HepG2 (cell line): ENCODE measurements at regions not wholly inside any gene's neighbourhood (a gene's known extent, or its start where the extent isn't known, plus 50 kb on each side); places are given as distances from the start of the nearest gene placed in this dataset.

Experiments
- ATAC-seq: fragments of 200-7000 bp; cut with Tn5 transposase; 3 replicates; pipeline ENCODE4 v1.9.1; 2020; ENCODE audit warnings: mild to moderate bottlenecking, moderate library complexity
- BruUV-seq: library from RNA; stranded (reverse); fragments of 400-500 nt; replicated peaks from 2 replicates; lab custom pipeline; 2021; lab: Mats Ljungman, UMichigan
- CTCF ChIA-PET: fragments of 300-600 bp; formaldehyde crosslinking; extraction: SDS; loops from one replicate; lab custom pipeline; 2021; ENCODE audit warnings: low total read pairs, inconsistent platforms, low intra/inter-chr PET ratio; lab: Yijun Ruan, JAX
- POLR2A ChIA-PET: fragments of 350-600 bp; sonication (Branson Sonifier 250); formaldehyde crosslinking; loops from one replicate; lab custom pipeline; 2020; ENCODE audit warnings: antibody characterized with exemption, inconsistent platforms; lab: Yijun Ruan, JAX
- DNase-seq: peaks from one replicate; pipeline ENCODE4 v3.0.0-alpha.2; 2015; ENCODE audit warnings: low spot score
- FAIRE-seq: peaks from 3 replicates; lab custom pipeline; 2011; peaks lifted over from hg19 to GRCh38; lab: Jason Lieb, UNC
- H2AFZ ChIP-seq: one replicate; pipeline ENCODE4 v1.6.1; 2011; ENCODE audit warnings: low read length, inconsistent platforms
- H3K27ac ChIP-seq: fragments of 300-600 bp; 3 replicates; pipeline ENCODE4 v1.8.0; 2011; ENCODE audit warnings: mixed run types, mild to moderate bottlenecking, mixed read lengths, low read length, inconsistent platforms; ENCODE audit not compliant: insufficient read depth; ENCODE audit errors: extremely low read length
- H3K27me3 ChIP-seq, 2 experiments: fragments of 200-600 bp in 1 of 2; 2 replicates in 1 of 2; 3 replicates in 1 of 2; pipeline versions ENCODE4 v1.6.0 to v1.8.0; 2011; ENCODE audit warnings: low read length in 2 of 2, mild to moderate bottlenecking in 2 of 2, moderate library complexity in 2 of 2, inconsistent platforms in 1 of 2; ENCODE audit not compliant: insufficient read depth in 2 of 2, control insufficient read depth in 1 of 2
- H3K36me3 ChIP-seq, 2 experiments: fragments of 200-600 bp in 1 of 2; replicated peaks in 1 of 2; 2 replicates in 1 of 2; 3 replicates in 1 of 2; pipeline versions ENCODE4 v1.5.1 to v1.8.0; 2011; ENCODE audit warnings: low read length in 2 of 2, inconsistent platforms in 1 of 2; ENCODE audit not compliant: insufficient read depth in 2 of 2, control insufficient read depth in 1 of 2
- H3K4me1 ChIP-seq: 2 replicates; pipeline ENCODE4 v1.5.1; 2012; ENCODE audit warnings: low read length, inconsistent platforms; ENCODE audit not compliant: insufficient read depth
- H3K4me2 ChIP-seq: 2 replicates; pipeline ENCODE4 v1.6.0; 2011; ENCODE audit warnings: low read depth, low read length, inconsistent platforms
- H3K4me3 ChIP-seq, 3 experiments: fragments of 200-600 bp in 1 of 3; sonication (generic), shearing (Covaris generic) in 1 of 3; replicated peaks in 1 of 3; 2 replicates each; pipeline ENCODE4 v1.5.1; 2011 to 2016; ENCODE audit warnings: low read length in 3 of 3, inconsistent platforms in 2 of 3, low read depth in 2 of 3, mild to moderate bottlenecking in 2 of 3, control low read depth in 1 of 3, mixed read lengths in 1 of 3; ENCODE audit not compliant: insufficient read depth in 1 of 3
- H3K79me2 ChIP-seq: one replicate; pipeline ENCODE4 v1.6.1; 2011; ENCODE audit warnings: low read length, inconsistent platforms; ENCODE audit not compliant: insufficient read depth
- H3K9ac ChIP-seq: 2 replicates; pipeline ENCODE4 v1.6.0; 2011; ENCODE audit warnings: mild to moderate bottlenecking, low read depth, low read length, inconsistent platforms; ENCODE audit not compliant: insufficient read depth
- H3K9me3 ChIP-seq: 2 replicates; pipeline ENCODE4 v1.5.1; 2012; ENCODE audit warnings: mild to moderate bottlenecking, low read length
- H4K20me1 ChIP-seq: 2 replicates; pipeline ENCODE4 v1.6.0; 2011; ENCODE audit warnings: inconsistent platforms, mild to moderate bottlenecking, low read length, moderate library complexity; ENCODE audit not compliant: insufficient read depth
- FOXP1 ChIP-seq, 2 experiments: fragments of 450-650 bp in 1 of 2; IDR thresholded peaks; 2 replicates each; pipeline ENCODE4 v1.6.1; 2017 to 2018; ENCODE audit warnings: antibody characterized with exemption in 1 of 2
- PRDM15 ChIP-seq: sonication (generic); formaldehyde crosslinking; IDR thresholded peaks from 2 replicates; pipeline ENCODE4 v1.4.0; 2020; ENCODE audit warnings: missing genetic modification reagents
- SALL1 ChIP-seq: sonication (generic); formaldehyde crosslinking; IDR thresholded peaks from 2 replicates; pipeline ENCODE4 v1.8.0; 2022; ENCODE audit warnings: mild to moderate bottlenecking, missing genetic modification reagents
- TAF1 ChIP-seq: sonication (generic); formaldehyde crosslinking; IDR thresholded peaks from 2 replicates; pipeline ENCODE4 v1.4.0; 2020; ENCODE audit warnings: missing genetic modification reagents
- ZMYM4 ChIP-seq: sonication (generic); formaldehyde crosslinking; IDR thresholded peaks from 2 replicates; pipeline ENCODE4 v1.8.1; 2023; ENCODE audit warnings: mild to moderate bottlenecking, missing genetic modification reagents
- ZNF543 ChIP-seq: sonication (generic); formaldehyde crosslinking; IDR thresholded peaks from 2 replicates; pipeline ENCODE4 v1.4.0; 2020; ENCODE audit warnings: mild to moderate bottlenecking, missing genetic modification reagents
- ZNF563 ChIP-seq: sonication (generic); formaldehyde crosslinking; IDR thresholded peaks from 2 replicates; pipeline ENCODE4 v1.8.0; 2022; ENCODE audit warnings: mild to moderate bottlenecking, moderate library complexity, missing genetic modification reagents
- ZNF646 ChIP-seq: sonication (generic); formaldehyde crosslinking; IDR thresholded peaks from 2 replicates; pipeline ENCODE4 v1.9.0; 2021; ENCODE audit warnings: mild to moderate bottlenecking, missing genetic modification reagents
- ZNF704 ChIP-seq: sonication (generic); formaldehyde crosslinking; IDR thresholded peaks from 2 replicates; pipeline ENCODE4 v1.8.1; 2023; ENCODE audit warnings: mild to moderate bottlenecking, inconsistent platforms, moderate library complexity, missing genetic modification reagents, borderline replicate concordance
- WGBS: methylation state at CpG from one replicate; pipeline ENCODE4 v1.1.6; 2017; ENCODE audit warnings: low lambda C conversion rate; 5-methylcytosine and 5-hydroxymethylcytosine counted together
- in situ Hi-C: cut with HindIII; loops from 2 replicates; pipeline ENCODE4 v1.10.0; 2017; ENCODE audit warnings: low pct_unique_long_range_greater_than_20kb; ENCODE audit not compliant: extremely low pct_ligation_motif_present
- intact Hi-C: fragments of 100-400 bp; cut with micrococcal nuclease; formaldehyde crosslinking; loops from one replicate; pipeline ENCODE4 v1.10.0; 2022; ENCODE audit not compliant: unreplicated experiment

- FAIRE-seq, result no peak
- peak overlapping the region; percentile 23 for H2AFZ ChIP-seq
- in situ Hi-C loops, result no loop called here
- H3K36me3 ChIP-seq, result no peaks in the 10 kb centered on the region
- H3K4me1 ChIP-seq, result peaks cover 56% of the 10 kb centered on the region
- no peaks in the 10 kb centered on the region for H3K9me3 ChIP-seq
- DNase-seq, result no peak
- H4K20me1 ChIP-seq, result no peaks in the 10 kb centered on the region
- intact Hi-C loops, result no loop called here
- BruUV-seq, result no TSS peak
- ChIA-PET CTCF (no interaction called here), POLR2A (interaction anchor here (0.8 to 1.2 kb wide), 2 partner anchors 12 to 35 kb away, joined by 3 to 5 read pairs; no protein-coding TSS in a partner anchor)
- no peak overlapping the region for H3K4me3 ChIP-seq
- H3K4me2 ChIP-seq, result no peak overlapping the region
- no peaks in the 10 kb centered on the region for H3K27me3 ChIP-seq
- peak; percentile 39; the same call in 2 of the 3 replicates for ATAC-seq
- no peak overlapping the region for H3K9ac ChIP-seq
- peak overlapping the region; percentile 8 for H3K27ac ChIP-seq
- H3K79me2 ChIP-seq, result no peaks in the 10 kb centered on the region
- 95% methylated on average over 14 of the region's 14 CpGs for WGBS
- 0 out of 2 replicates have a peak, but pooled peaks have one; percentile 13 for TF ChIP-seq SALL1 (CRISPR knock-in tag)
- no peak for TF ChIP-seq ZNF704 (CRISPR knock-in tag)
- 0 out of 2 replicates have a peak, but pooled peaks have one; percentile 17 for TF ChIP-seq TAF1 (CRISPR knock-in tag)
- 0 out of 2 replicates have a peak, but pooled peaks have one; percentile 24 for TF ChIP-seq ZMYM4
- TF ChIP-seq ZNF646, result peak; percentile 61; the same call in 1 of the 2 replicates
- 0 out of 2 replicates have a peak, but pooled peaks have one; percentile 25 for TF ChIP-seq ZNF543 (CRISPR knock-in tag)
- peak; percentile 98 for TF ChIP-seq PRDM15 (CRISPR knock-in tag)
- no peak for TF ChIP-seq FOXP1 (IDR thresholded peaks at IDR 0.05)
- no peak for TF ChIP-seq FOXP1 (CRISPR knock-in tag; IDR thresholded peaks at IDR 0.05)
- TF ChIP-seq ZNF563 (CRISPR knock-in tag), result no peak
These were observed 157.4 kb upstream of the ZNF217 start for GRCh38 chr20:53750827-53751619.
